ENCODE measurements at regions not wholly inside any gene's neighbourhood (a gene's known extent, or its start where the extent isn't known, plus 50 kb on each side); places are given as distances from the start of the nearest gene placed in this dataset.

DNA sequence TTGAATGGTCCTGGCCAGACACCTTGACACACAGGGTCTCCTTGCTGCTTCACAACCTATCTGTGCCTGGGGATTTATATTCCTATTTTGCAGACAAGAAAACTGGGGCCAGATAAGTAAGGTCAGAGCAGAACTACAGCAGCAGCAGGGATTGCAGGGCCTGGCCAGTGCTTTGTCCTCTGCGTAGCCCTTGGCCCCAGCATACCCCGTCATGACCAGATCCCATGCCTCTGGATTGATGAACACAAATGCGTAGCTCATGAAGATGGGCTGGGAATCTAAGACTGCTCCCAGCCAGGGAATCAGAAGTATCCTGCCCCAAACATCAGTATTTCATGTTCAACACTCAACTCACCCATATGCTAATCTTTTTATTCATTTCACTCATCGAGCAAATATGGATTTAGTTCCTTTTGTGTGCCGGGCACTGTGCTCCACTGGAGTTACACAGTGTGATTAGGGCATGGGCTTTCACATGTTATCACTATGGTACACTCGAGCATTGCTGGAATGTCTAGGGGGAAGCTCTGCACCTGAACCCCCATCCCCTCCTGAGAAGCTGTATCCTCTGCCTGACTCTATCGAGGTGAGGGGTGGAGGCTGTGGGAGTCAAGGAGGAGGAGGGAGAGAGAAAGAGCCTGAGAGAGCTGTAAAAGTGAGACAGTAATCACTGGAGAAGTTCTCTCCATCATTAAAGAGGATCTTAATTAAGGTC lies 143.3 kb downstream of the CYP26B1 start:
- Mint-ChIP-seq H3K27me3 (peaks cover 5% of the 10 kb centered on the region), H3K9me3 (no peaks in the 10 kb centered on the region), H3K4me3 (no peak overlapping the region), H3K4me1 (ENCODE audit: low read depth) (no peaks in the 10 kb centered on the region), H3K36me3 (ENCODE audit: low read depth) (no peaks in the 10 kb centered on the region), H3K27ac (no peak overlapping the region)
- ChIA-PET CTCF (no interaction called here), POLR2A (no interaction called here)
- DNase-seq, result no peak
- no peak for ATAC-seq
- TF ChIP-seq CTCF (IDR thresholded peaks at IDR 0.05), result no peak
- intact Hi-C loops (cut with micrococcal nuclease), result no loop called here

DNA sequence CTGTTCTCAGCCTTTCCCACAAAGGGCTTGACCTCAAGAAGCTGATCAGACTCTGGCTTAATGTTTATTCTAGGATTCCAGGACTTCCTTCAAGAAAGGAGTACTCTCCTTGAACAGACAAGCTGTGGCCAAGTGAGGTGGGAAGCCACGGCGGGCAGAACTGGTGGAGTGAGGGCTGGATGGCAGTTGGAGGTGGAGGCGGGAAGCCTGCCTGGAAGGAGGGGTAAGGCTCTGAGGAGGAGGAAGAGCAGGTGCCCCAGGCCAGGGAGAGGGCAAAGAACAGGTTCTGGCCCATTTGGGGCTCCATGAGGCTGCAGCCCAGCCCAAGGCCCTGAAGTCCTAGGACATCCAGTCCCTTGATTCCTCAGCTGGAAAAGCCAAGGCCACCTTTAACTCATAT lies 143.9 kb downstream of the CYP26B1 start:
- peaks cover 5% of the 10 kb centered on the region for H3K27me3 Mint-ChIP-seq
- ATAC-seq (no peak), DNase-seq (no peak)
- no peak overlapping the region for H3K4me3 Mint-ChIP-seq
- no peaks in the 10 kb centered on the region for H3K9me3 Mint-ChIP-seq
- CTCF ChIA-PET, result no interaction called here
- H3K36me3 Mint-ChIP-seq (ENCODE audit: low read depth), result no peaks in the 10 kb centered on the region
- POLR2A ChIA-PET, result no interaction called here
- intact Hi-C loops (cut with micrococcal nuclease), result no loop called here
- H3K27ac Mint-ChIP-seq, result no peak overlapping the region
- no peak for TF ChIP-seq CTCF (IDR thresholded peaks at IDR 0.05)
- H3K4me1 Mint-ChIP-seq (ENCODE audit: low read depth), result no peaks in the 10 kb centered on the region

- ChIA-PET CTCF (no interaction called here), POLR2A (no interaction called here)
- no peaks in the 10 kb centered on the region for H3K9me3 Mint-ChIP-seq
- H3K27ac Mint-ChIP-seq, result no peak overlapping the region
- H3K27me3 Mint-ChIP-seq, result peaks cover 5% of the 10 kb centered on the region
- TF ChIP-seq CTCF (IDR thresholded peaks at IDR 0.05), result no peak
- no peaks in the 10 kb centered on the region for H3K4me1 Mint-ChIP-seq (ENCODE audit: low read depth)
- no peak for DNase-seq
- H3K4me3 Mint-ChIP-seq, result no peak overlapping the region
- ATAC-seq, result no peak
- no peaks in the 10 kb centered on the region for H3K36me3 Mint-ChIP-seq (ENCODE audit: low read depth)
- intact Hi-C loops (cut with micrococcal nuclease), result no loop called here
These were observed 144.5 kb downstream of the CYP26B1 start for GRCh38 chr2:72003124-72003523.

GRCh38 chr2:72001937-72002690 lies 145.5 kb downstream of the CYP26B1 start:
- Mint-ChIP-seq H3K36me3 (ENCODE audit: low read depth) (no peaks in the 10 kb centered on the region), H3K27ac (no peak overlapping the region), H3K27me3 (peaks cover 6% of the 10 kb centered on the region), H3K4me1 (ENCODE audit: low read depth) (no peaks in the 10 kb centered on the region), H3K4me3 (no peak overlapping the region), H3K9me3 (no peaks in the 10 kb centered on the region)
- ChIA-PET POLR2A (no interaction called here), CTCF (no interaction called here)
- no peak for DNase-seq
- intact Hi-C loops (cut with micrococcal nuclease), result no loop called here
- no peak for ATAC-seq
- TF ChIP-seq CTCF (IDR thresholded peaks at IDR 0.05), result no peak

- CTCF ChIA-PET, result no interaction called here
- no peak for ATAC-seq
- peaks cover 6% of the 10 kb centered on the region for H3K27me3 Mint-ChIP-seq
- H3K4me1 Mint-ChIP-seq (ENCODE audit: low read depth), result no peaks in the 10 kb centered on the region
- no peaks in the 10 kb centered on the region for H3K9me3 Mint-ChIP-seq
- no peak overlapping the region for H3K27ac Mint-ChIP-seq
- no peak overlapping the region for H3K4me3 Mint-ChIP-seq
- POLR2A ChIA-PET, result no interaction called here
- TF ChIP-seq CTCF (IDR thresholded peaks at IDR 0.05), result no peak
- no peaks in the 10 kb centered on the region for H3K36me3 Mint-ChIP-seq (ENCODE audit: low read depth)
- DNase-seq, result no peak
- intact Hi-C loops (cut with micrococcal nuclease), result no loop called here
These were observed 147.6 kb downstream of the CYP26B1 start for GRCh38 chr2:72000110-72000509.
